ENCODE measurements at regions not wholly inside any gene's neighbourhood (a gene's known extent, or its start where the extent isn't known, plus 50 kb on each side); places are given as distances from the start of the nearest gene placed in this dataset.

DNA sequence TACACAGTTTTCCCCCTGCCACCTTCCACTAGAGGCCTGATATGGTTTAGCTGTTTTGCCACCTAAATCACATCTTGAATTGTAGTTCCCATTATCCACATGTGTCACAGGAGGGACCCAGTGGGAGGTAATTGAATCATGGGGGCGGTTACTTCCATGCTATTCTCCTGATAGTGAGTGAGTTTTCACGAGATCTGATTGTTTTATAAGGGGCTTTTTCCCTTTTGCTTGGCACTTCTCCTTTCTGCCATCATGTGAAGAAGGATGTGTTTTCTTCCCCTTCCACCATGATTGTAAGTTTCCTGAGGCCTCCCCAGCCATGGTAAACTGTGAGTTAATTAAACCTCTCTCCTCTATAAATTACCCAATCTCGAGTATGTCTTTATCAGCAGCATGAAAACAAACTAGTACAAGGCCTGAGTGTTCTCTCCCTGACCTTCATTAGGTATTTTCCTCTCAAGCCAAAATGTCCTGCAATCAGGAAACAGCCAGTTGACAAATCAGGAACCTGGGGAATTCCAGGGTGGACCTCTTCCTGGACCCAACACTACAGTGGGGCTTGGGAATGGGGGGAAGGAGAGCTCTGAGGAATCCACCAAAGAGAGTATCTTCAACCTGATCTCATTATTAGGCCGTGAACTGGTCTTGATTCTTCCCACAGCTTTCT is 129.9 kb downstream of the TXNL1 start:
- H3K4me2 ChIP-seq (ENCODE audit: low read length): no peak overlapping the region

DNA sequence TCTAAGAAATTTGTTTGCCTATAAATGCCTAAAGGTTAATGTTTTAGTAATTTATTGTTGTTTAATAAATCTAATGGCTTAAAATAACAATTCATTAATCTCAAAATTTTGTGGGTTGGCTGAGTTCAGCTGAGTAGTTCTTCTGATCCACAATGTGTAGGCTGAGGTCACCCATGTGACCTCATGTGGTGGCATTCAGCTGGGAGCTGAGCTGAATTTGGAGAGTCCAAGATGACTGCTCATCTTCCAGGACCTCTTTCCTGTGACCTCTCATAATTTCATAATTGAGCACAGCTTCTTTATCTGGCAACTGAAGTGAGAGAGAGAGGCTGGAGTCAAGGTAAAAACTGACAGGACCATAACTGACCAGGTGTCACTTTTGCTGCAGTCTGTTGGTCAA is 132.4 kb downstream of the TXNL1 start:
- Histone ChIP-seq H3K9me2 (replicated peaks; ENCODE audit: control insufficient read depth, low read length) (no peaks in the 10 kb centered on the region), H3K9me3 (ENCODE audit: control insufficient read depth, insufficient read depth, low read length) (no peaks in the 10 kb centered on the region)

More for the DNA sequence above, 129.9 kb downstream of the TXNL1 start:
- H3F3A ChIP-seq (ENCODE audit: control insufficient read depth, insufficient read depth): no peaks in the 10 kb centered on the region
- H3K36me3 ChIP-seq (ENCODE audit: control insufficient read depth, low read length): no peaks in the 10 kb centered on the region
- no peaks in the 10 kb centered on the region for H3K9me2 ChIP-seq (replicated peaks; ENCODE audit: control insufficient read depth, low read length)
- H3K9me3 ChIP-seq (ENCODE audit: control insufficient read depth, insufficient read depth, low read length): no peaks in the 10 kb centered on the region
- no peaks in the 10 kb centered on the region for H3K27me3 ChIP-seq (ENCODE audit: control insufficient read depth, low read length)
- TF ChIP-seq EZH2phosphoT487 (IDR thresholded peaks at IDR 0.05; ENCODE audit: borderline replicate concordance, low read length): no peak
- TF ChIP-seq, protein P1, sequence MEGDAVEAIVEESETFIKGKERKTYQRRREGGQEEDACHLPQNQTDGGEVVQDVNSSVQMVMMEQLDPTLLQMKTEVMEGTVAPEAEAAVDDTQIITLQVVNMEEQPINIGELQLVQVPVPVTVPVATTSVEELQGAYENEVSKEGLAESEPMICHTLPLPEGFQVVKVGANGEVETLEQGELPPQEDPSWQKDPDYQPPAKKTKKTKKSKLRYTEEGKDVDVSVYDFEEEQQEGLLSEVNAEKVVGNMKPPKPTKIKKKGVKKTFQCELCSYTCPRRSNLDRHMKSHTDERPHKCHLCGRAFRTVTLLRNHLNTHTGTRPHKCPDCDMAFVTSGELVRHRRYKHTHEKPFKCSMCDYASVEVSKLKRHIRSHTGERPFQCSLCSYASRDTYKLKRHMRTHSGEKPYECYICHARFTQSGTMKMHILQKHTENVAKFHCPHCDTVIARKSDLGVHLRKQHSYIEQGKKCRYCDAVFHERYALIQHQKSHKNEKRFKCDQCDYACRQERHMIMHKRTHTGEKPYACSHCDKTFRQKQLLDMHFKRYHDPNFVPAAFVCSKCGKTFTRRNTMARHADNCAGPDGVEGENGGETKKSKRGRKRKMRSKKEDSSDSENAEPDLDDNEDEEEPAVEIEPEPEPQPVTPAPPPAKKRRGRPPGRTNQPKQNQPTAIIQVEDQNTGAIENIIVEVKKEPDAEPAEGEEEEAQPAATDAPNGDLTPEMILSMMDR (IDR thresholded peaks at IDR 0.05; ENCODE audit: low read depth, low read length, poor library complexity, severe bottlenecking): no peak
- H3K27ac ChIP-seq (ENCODE audit: low read depth, low read length): no peak overlapping the region
- H3K79me2 ChIP-seq (ENCODE audit: control insufficient read depth, low read length): no peaks in the 10 kb centered on the region
- H3K4me1 ChIP-seq (ENCODE audit: control insufficient read depth, low read length): no peaks in the 10 kb centered on the region
- H4K20me1 ChIP-seq (ENCODE audit: control insufficient read depth, insufficient read depth, low read depth, low read length): no peaks in the 10 kb centered on the region
- no peak overlapping the region for H3K4me3 ChIP-seq (ENCODE audit: low read length)

DNA sequence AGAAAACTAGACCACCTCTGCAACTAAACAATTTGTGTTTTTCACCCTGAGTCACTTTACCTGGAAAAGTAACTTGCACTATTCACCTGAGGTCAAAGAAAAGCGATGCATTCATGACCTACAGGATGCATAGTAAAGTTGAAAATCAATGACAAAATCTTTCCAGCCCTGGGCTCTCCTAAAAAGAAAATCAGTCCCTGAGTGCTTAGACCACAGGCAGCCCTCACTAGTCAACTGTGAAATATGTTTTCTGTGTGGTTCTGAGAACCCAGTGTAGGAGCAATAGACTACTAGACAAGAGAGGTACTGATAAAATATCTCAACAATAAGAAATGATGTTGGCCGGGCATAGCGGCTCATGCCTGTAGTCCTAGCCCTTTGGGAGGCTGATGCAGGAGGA is 133.1 kb downstream of the TXNL1 start:
- Histone ChIP-seq H3K27ac (ENCODE audit: low read depth, low read length) (no peak overlapping the region), H3K4me2 (ENCODE audit: low read length) (no peak overlapping the region), H3K27me3 (ENCODE audit: control insufficient read depth, low read length) (no peaks in the 10 kb centered on the region), H3F3A (ENCODE audit: control insufficient read depth, insufficient read depth) (no peaks in the 10 kb centered on the region), H3K4me1 (ENCODE audit: control insufficient read depth, low read length) (no peaks in the 10 kb centered on the region), H3K4me3 (ENCODE audit: low read length) (no peak overlapping the region), H3K36me3 (ENCODE audit: control insufficient read depth, low read length) (no peaks in the 10 kb centered on the region), H4K20me1 (ENCODE audit: control insufficient read depth, insufficient read depth, low read depth, low read length) (no peaks in the 10 kb centered on the region), H3K79me2 (ENCODE audit: control insufficient read depth, low read length) (no peaks in the 10 kb centered on the region), H3K9me2 (replicated peaks; ENCODE audit: control insufficient read depth, low read length) (no peaks in the 10 kb centered on the region), H3K9me3 (ENCODE audit: control insufficient read depth, insufficient read depth, low read length) (no peaks in the 10 kb centered on the region)
- TF ChIP-seq EZH2phosphoT487 (IDR thresholded peaks at IDR 0.05; ENCODE audit: borderline replicate concordance, low read length): no peak
- TF ChIP-seq, protein P1 (IDR thresholded peaks at IDR 0.05; ENCODE audit: low read depth, low read length, poor library complexity, severe bottlenecking): no peak

More for the DNA sequence above, 132.4 kb downstream of the TXNL1 start:
- H4K20me1 ChIP-seq (ENCODE audit: control insufficient read depth, insufficient read depth, low read depth, low read length): no peaks in the 10 kb centered on the region
- H3K27me3 ChIP-seq (ENCODE audit: control insufficient read depth, low read length): no peaks in the 10 kb centered on the region
- H3K4me3 ChIP-seq (ENCODE audit: low read length): no peak overlapping the region
- H3K27ac ChIP-seq (ENCODE audit: low read depth, low read length): no peak overlapping the region
- H3K36me3 ChIP-seq (ENCODE audit: control insufficient read depth, low read length): no peaks in the 10 kb centered on the region
- H3F3A ChIP-seq (ENCODE audit: control insufficient read depth, insufficient read depth): no peaks in the 10 kb centered on the region
- H3K4me2 ChIP-seq (ENCODE audit: low read length): no peak overlapping the region
- no peak for TF ChIP-seq EZH2phosphoT487 (IDR thresholded peaks at IDR 0.05; ENCODE audit: borderline replicate concordance, low read length)
- TF ChIP-seq, protein P1 (IDR thresholded peaks at IDR 0.05; ENCODE audit: low read depth, low read length, poor library complexity, severe bottlenecking): no peak
- no peaks in the 10 kb centered on the region for H3K79me2 ChIP-seq (ENCODE audit: control insufficient read depth, low read length)
- H3K4me1 ChIP-seq (ENCODE audit: control insufficient read depth, low read length): no peaks in the 10 kb centered on the region
